Right kidney (tissue), 1 donor: ENCODE measurements at regions not wholly inside any gene's neighbourhood (a gene's known extent, or its start where the extent isn't known, plus 50 kb on each side); places are given as distances from the start of the nearest gene placed in this dataset.
A peak's percentile ranks its signal among the peaks of the same experiment; 100 is the strongest.

Source experiments
- DNase-seq: peaks from one replicate; pipeline ENCODE4 v3.0.0-alpha.2; 2016

- no peak for DNase-seq
Observed at GRCh38 chr1:82555501-82555900, 754.8 kb downstream of the ADGRL2 start.

GRCh38 chr1:82549841-82550240, 749.1 kb downstream of the ADGRL2 start:
- no peak for DNase-seq

- DNase-seq = no peak
Observed at GRCh38 chr1:82542766-82543165, 742.0 kb downstream of the ADGRL2 start.

GRCh38 chr1:82542141-82542540, 741.4 kb downstream of the ADGRL2 start:
- no peak for DNase-seq

DNA sequence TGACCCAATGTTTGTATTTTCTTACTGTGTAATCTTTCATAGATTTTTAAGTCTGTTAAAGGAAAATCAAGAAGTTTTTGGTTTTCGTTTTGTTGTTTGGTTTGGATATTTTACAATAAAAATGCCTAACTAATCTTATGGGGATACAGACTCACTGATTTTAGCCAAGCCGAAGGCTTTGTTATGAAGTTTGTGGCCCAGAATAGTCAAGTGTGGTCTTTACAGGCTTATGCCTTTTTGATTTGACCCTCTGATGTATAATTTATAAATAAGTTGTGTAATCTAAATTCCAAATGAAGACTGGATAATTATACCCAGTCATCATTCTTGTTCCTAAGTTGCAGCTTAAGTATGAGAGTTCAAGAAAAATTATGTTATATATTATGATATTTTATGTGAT, 739.3 kb downstream of the ADGRL2 start:
- no peak for DNase-seq

GRCh38 chr1:82538876-82539275, 738.1 kb downstream of the ADGRL2 start:
- no peak for DNase-seq

DNA sequence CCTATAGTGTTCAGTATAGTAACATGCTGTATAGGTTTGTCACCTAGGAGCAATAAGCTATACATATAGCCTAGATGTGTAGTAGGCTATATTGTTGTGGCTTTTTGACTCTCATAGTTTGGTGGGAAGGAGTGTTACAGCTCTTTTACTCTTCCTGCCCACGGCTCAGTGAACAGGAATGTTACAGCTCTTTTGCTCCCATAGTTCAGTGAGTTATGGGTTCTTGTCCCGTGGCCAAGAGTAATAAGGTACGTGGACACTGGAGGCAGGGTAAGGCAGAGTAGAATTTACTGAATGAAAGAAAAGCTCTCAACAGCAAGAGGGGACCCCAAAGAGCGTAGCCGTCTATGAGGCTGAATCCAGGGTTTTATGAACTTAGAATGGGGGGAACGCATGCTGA, 734.3 kb downstream of the ADGRL2 start:
- DNase-seq = no peak

DNA sequence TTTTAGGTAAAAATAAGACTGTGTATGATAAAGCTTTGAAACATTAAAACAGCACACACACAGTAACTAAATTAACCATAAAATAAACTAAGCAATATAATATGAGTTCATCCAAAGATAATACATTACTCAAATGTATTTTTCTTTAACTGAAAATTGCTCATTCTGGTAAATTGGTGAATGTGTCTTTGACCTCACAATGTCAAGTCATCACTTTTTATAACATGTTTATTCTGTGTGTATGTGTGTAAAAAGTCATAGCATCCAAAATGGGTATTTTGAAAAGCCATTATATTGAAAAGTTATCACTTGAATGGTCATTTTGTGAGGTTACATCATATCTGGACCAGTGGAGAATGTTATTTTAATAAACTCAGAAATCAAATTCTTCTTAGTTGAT, 724.6 kb downstream of the ADGRL2 start:
- no peak for DNase-seq

DNA sequence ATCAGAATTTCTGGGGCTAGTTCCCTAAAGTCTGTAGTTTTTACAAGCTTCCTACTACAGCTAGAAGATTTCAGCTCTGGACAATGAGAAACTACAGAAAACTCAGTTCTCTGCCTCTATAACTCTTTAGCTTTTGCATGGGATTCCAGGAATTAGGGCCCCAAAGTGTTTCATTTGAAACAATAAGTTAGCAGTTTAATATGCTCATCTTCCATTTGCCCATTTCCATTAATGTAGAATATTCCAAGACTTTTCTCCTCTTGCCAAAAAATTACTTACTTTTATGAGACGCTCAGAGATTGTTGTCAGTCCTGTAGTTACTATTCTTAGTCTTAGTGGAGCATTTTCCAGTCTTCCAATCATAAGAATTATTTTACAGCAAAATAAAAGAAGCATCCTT, 719.9 kb downstream of the ADGRL2 start:
- no peak for DNase-seq

- DNase-seq = peak; percentile 14
Observed at GRCh38 chr1:82517586-82517985, 716.9 kb downstream of the ADGRL2 start.

- DNase-seq = no peak
Observed at GRCh38 chr1:82515650-82516049, 714.9 kb downstream of the ADGRL2 start.

- no peak for DNase-seq
Observed at GRCh38 chr1:82511441-82511840, 710.7 kb downstream of the ADGRL2 start.

- no peak for DNase-seq
Observed at GRCh38 chr1:82510431-82510830, 709.7 kb downstream of the ADGRL2 start.

- DNase-seq = no peak
Observed at GRCh38 chr1:82507011-82507410, 706.3 kb downstream of the ADGRL2 start.

DNA sequence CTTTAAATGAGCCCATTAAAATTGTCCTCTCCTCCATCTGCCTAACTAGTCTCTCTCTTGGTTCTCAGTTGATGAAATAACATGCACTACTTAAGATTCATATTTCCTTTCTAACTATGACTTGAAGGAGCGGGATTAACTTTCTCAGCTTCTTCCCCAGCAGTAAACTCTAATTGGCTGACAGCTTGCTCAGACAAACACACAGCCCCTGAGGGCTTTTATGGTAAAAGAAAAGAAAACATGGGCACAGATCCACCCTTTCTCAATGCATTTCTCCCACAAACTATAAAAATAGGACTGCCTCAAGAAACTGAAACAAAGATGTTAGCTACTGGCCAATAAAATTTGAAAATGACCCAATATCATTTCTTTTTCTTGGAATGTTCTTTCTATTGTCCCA, 703.1 kb downstream of the ADGRL2 start:
- DNase-seq = no peak

GRCh38 chr1:82499022-82499421, 698.3 kb downstream of the ADGRL2 start:
- no peak for DNase-seq

DNA sequence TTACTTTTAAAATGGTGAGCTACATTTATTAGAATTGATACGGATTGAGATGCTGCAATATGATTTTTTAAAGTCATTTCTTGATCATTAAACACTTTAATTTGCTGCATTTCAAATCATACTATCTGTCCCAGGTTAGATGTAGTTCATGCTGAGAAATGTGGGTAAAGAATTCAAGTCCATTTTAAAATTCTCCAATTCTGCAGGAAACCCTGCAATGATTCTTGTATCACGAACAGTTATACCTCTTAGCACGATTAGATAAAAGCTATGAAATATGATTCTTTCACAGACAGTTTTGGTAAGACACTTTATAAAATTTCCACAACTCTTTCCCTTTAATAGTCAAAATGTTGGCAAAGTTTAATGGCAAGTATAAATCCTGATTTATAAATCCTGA, 693.4 kb downstream of the ADGRL2 start:
- DNase-seq = no peak

- DNase-seq = peak; percentile 6
Observed at GRCh38 chr1:82492159-82492558, 691.4 kb downstream of the ADGRL2 start.

GRCh38 chr1:82491301-82492048, 690.7 kb downstream of the ADGRL2 start:
- DNase-seq = no peak

- no peak for DNase-seq
Observed at GRCh38 chr1:82487778-82488177, 687.0 kb downstream of the ADGRL2 start.

DNA sequence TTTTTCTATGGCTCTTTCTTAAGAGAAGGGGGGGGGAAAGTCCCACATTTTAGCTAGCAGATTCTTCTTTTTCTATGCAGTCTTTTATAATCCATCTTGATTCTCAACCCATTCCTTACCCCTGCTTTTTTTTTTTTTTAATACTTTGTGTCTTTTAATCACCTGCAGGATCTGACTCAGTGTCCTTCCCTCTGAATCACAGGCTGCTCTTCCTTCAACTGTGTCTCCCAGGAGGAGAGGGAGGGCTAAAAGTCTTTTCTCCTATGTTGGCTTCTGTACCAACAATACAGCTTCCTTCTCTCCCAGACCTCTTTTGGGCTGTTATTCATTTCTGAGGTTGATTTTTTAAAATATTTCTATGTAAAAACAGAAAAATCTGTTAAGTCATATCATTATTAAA, 686.2 kb downstream of the ADGRL2 start:
- no peak for DNase-seq

GRCh38 chr1:82486468-82486867, 685.7 kb downstream of the ADGRL2 start:
- DNase-seq = no peak

DNA sequence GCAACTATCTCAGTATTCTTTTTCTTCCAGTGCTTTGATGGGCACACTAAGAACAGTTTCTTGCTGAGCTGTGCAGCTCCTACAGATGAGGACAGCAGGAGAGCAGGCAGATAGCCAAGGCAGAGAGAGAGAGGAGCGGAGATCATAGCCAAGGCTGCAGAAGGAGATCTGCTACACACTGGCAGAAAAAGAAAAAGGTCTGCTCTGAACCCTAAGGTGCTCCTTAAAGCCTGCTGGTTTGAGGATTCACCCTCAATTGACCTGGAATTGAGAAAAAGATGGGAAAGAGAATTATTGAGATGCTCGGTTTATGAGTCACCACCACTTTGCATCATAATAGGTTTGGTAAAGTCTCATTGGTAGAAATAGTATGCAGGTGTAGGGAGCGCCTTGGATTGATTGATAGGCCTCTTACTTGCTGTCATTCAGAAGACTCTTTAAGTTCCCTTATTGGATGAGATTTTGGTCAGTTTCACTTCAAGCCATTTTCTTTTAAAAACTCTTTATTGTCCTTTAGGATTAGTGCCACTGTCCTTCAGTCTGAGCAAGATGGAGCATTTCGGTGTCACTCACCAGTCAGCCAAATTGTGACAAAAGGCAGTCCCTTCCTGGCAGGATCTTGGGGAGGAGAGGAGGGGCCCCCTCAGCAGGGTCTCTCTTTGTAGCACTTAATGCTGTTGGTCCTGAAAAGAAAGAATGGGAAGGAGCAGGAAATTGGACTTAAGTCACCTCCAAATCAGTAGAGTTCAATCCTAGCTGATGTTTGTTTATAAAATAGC, 685.0 kb downstream of the ADGRL2 start:
- DNase-seq = no peak

- DNase-seq = no peak
Observed at GRCh38 chr1:82483146-82483545, 682.4 kb downstream of the ADGRL2 start.
